ENCODE measurements at regions not wholly inside any gene's neighbourhood (a gene's known extent, or its start where the extent isn't known, plus 50 kb on each side); places are given as distances from the start of the nearest gene placed in this dataset.

DNA sequence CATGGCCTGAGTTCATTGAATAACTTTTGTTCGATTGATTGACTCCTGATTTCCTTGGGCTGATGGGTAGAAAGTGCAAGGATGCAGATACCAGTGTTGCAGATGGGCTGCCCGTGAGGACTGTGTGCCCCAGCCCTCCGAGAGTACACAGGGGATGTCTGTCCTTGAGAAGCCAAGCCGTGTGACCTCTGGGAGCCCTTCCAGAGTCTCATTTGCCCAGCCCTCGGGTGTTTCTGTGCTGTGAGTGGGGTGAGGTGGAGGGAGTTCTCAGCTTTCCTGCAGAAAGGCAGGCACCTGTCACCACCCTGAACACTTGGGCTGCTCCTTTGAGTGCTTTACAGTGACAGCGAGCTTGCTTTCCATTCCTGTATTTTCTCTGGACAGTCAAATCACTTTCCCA is 96.4 kb upstream of the CACNA1E start:
- Histone ChIP-seq H3K36me3 (no peaks in the 10 kb centered on the region), H3K27ac (no peak overlapping the region), H3K27me3 (ENCODE audit: low read depth) (no peaks in the 10 kb centered on the region), H3K4me3 (no peak overlapping the region), H3K4me1 (no peaks in the 10 kb centered on the region), H3K9me3 (no peaks in the 10 kb centered on the region)
- intact Hi-C loops (cut with DNase I): no loop called here
- DNase-seq (no peak), ATAC-seq (no peak)
- TF ChIP-seq, protein P1, sequence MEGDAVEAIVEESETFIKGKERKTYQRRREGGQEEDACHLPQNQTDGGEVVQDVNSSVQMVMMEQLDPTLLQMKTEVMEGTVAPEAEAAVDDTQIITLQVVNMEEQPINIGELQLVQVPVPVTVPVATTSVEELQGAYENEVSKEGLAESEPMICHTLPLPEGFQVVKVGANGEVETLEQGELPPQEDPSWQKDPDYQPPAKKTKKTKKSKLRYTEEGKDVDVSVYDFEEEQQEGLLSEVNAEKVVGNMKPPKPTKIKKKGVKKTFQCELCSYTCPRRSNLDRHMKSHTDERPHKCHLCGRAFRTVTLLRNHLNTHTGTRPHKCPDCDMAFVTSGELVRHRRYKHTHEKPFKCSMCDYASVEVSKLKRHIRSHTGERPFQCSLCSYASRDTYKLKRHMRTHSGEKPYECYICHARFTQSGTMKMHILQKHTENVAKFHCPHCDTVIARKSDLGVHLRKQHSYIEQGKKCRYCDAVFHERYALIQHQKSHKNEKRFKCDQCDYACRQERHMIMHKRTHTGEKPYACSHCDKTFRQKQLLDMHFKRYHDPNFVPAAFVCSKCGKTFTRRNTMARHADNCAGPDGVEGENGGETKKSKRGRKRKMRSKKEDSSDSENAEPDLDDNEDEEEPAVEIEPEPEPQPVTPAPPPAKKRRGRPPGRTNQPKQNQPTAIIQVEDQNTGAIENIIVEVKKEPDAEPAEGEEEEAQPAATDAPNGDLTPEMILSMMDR (IDR thresholded peaks at IDR 0.05): no peak

DNA sequence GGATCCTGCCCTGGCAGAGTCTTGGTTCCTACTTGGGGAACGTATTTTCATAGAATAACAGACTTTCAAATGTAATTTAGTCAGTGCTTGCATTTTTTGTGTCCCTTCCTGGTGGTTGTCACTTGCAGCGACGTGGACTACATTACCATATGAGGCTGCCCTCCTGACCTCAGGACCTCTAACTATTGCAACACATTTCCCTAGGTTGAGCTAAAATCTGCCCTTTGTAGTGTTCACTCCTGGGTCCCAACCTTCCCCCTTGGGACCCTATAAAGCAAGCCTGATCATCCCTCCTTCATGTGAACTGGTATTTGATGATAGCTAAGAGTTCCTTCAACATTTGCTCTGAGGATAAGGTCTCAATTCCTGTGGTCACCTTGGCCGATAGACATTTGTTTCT is 95.6 kb upstream of the CACNA1E start:
- TF ChIP-seq, protein P1 (IDR thresholded peaks at IDR 0.05): no peak
- ATAC-seq (no peak), DNase-seq (no peak)
- no peak overlapping the region for H3K4me3 ChIP-seq
- no peaks in the 10 kb centered on the region for H3K36me3 ChIP-seq
- no peaks in the 10 kb centered on the region for H3K4me1 ChIP-seq
- no peak overlapping the region for H3K27ac ChIP-seq
- no peaks in the 10 kb centered on the region for H3K9me3 ChIP-seq
- intact Hi-C loops (cut with DNase I): no loop called here
- no peaks in the 10 kb centered on the region for H3K27me3 ChIP-seq (ENCODE audit: low read depth)

DNA sequence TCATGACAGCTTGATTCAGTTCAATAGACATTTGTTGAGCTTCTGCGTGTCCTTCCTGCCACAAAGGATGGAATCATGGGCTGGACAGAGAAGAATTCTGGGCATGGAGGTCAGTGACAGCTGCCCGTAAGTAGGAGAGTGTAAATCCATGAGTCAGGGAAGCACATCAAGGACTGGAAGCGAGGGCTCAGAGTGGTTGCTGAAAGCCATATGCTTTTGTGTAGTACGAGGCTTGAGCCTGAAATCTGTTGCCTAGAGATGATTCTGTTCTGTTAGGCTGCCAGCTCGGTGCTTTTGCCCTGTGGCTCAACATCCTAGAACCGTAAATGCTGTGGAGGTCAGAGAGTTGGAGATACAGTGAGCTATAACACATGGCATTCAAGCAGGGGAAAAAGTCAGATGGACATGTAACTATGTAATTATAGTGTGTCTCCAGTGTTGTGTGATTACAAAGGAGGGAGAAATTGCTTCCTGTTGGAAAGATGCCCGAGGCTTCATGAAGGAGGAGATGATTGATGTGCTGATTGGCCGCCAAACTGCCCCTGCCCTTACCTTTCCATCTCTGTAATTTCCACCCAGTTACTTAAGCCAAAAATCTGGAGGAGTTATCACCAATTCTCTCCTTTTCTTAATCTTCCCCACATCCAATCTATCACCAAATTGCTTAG is 92.8 kb upstream of the CACNA1E start:
- peak in 1 of 2 donors; percentile 9 for ATAC-seq
- Histone ChIP-seq H3K36me3 (no peaks in the 10 kb centered on the region), H3K4me1 (no peaks in the 10 kb centered on the region), H3K27me3 (ENCODE audit: low read depth) (no peaks in the 10 kb centered on the region), H3K27ac (no peak overlapping the region), H3K4me3 (no peak overlapping the region), H3K9me3 (no peaks in the 10 kb centered on the region)
- intact Hi-C loops (cut with DNase I): no loop called here
- no peak for DNase-seq
- TF ChIP-seq, protein P1 (IDR thresholded peaks at IDR 0.05): no peak

DNA sequence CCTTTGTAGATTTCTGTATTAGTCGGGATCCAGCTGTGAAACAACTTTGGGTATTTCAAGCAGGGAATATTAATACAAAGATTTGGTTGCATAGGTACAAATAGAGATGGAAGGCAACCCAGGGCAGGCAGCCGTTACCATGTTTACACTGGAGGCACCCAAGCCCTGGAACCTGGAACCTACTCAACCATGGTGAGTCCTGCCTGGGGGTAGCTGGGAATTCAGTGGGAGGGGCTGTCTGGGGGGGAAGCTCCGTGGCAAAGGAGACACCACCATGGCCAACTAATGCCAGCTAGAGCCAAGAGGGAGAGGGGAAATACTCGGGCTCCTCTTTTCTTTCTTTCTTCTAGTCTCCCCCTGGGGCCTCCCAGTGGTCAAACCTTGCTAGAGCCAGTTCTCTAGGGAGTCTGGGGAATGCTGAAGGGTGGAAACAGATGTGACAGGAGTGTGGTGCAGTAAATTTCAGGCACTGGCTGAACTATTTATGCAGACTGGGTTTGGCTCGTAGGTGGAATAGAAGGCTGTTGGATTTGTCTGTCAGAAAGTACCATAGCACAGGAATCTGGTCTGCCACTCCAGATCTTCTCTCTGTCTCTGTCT is 91.9 kb upstream of the CACNA1E start:
- intact Hi-C loops (cut with DNase I): no loop called here
- TF ChIP-seq, protein P1 (IDR thresholded peaks at IDR 0.05): no peak
- H3K4me1 ChIP-seq: no peaks in the 10 kb centered on the region
- no peaks in the 10 kb centered on the region for H3K36me3 ChIP-seq
- H3K9me3 ChIP-seq: no peaks in the 10 kb centered on the region
- no peaks in the 10 kb centered on the region for H3K27me3 ChIP-seq (ENCODE audit: low read depth)
- DNase-seq: no peak
- no peak overlapping the region for H3K27ac ChIP-seq
- H3K4me3 ChIP-seq: no peak overlapping the region
- ATAC-seq: no peak

DNA sequence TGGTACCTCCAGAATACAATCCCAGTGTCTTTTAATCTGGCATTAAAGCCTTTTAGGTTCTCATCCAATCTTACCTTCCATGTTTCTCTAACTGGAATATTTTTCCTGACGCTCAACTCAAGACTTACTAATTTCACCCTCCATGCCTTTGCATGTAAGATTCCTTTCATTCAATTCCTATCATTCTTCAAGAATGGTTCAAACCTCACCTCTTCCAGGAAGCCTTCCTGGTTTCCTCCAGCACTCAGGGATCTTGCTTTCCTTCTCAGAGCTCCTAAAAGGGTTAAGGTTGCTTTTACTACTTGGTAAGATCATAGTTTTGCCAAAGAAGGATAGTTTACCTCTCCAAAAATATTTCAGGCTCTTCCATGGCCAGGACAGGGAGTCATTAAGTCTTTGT is 91.2 kb upstream of the CACNA1E start:
- intact Hi-C loops (cut with DNase I): no loop called here
- no peaks in the 10 kb centered on the region for H3K4me1 ChIP-seq
- H3K36me3 ChIP-seq: no peaks in the 10 kb centered on the region
- TF ChIP-seq, protein P1 (IDR thresholded peaks at IDR 0.05): no peak
- no peaks in the 10 kb centered on the region for H3K27me3 ChIP-seq (ENCODE audit: low read depth)
- H3K27ac ChIP-seq: no peak overlapping the region
- H3K4me3 ChIP-seq: no peak overlapping the region
- DNase-seq: no peak
- no peaks in the 10 kb centered on the region for H3K9me3 ChIP-seq
- no peak for ATAC-seq
